ENCODE measurements at regions not wholly inside any gene's neighbourhood (a gene's known extent, or its start where the extent isn't known, plus 50 kb on each side); places are given as distances from the start of the nearest gene placed in this dataset.

GRCh38 chr11:120022617-120023016, 115.3 kb downstream of the TRIM29 start:
- dilution Hi-C loops (cut with MboI; ENCODE audit: extremely low pct_ligation_motif_present, low sequenced_read_pairs) (no loop called here), intact Hi-C loops (cut with micrococcal nuclease) (no loop called here)
- H3K4me3 ChIP-seq (replicated peaks in 1 of 3; ENCODE audit: insufficient read depth in 1 of 3, low read depth in 1 of 3, low read length in 3 of 3): no peak overlapping the region
- H3K27me3 ChIP-seq (ENCODE audit: control insufficient read depth in 2 of 2, insufficient read depth in 2 of 2, low read length in 2 of 2): no peaks in the 10 kb centered on the region
- no TSS peak for BruUV-seq (replicated peaks)
- H3K79me2 ChIP-seq (ENCODE audit: control insufficient read depth, insufficient read depth, low read length): no peaks in the 10 kb centered on the region
- H3K36me3 ChIP-seq (ENCODE audit: control insufficient read depth in 2 of 2, extremely low read depth in 1 of 2, insufficient read depth in 2 of 2, low read length in 2 of 2): no peaks in the 10 kb centered on the region
- H2AFZ ChIP-seq (ENCODE audit: low read depth, low read length): no peak overlapping the region
- H3K4me1 ChIP-seq (ENCODE audit: control insufficient read depth, extremely low read depth, insufficient read depth, low read length): no peaks in the 10 kb centered on the region
- CTCF ChIA-PET: no interaction called here
- no peaks in the 10 kb centered on the region for H3K9me1 ChIP-seq (replicated peaks; ENCODE audit: control insufficient read depth, extremely low read depth, insufficient read depth, low read length)
- TF ChIP-seq, protein P1, sequence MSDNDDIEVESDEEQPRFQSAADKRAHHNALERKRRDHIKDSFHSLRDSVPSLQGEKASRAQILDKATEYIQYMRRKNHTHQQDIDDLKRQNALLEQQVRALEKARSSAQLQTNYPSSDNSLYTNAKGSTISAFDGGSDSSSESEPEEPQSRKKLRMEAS (IDR thresholded peaks at IDR 0.05; ENCODE audit: insufficient read depth, insufficient read length): no peak
- no peak for TF ChIP-seq FOS (IDR thresholded peaks at IDR 0.05; ENCODE audit: borderline replicate concordance, insufficient read depth, low read length)
- TF ChIP-seq POLR2A (IDR thresholded peaks at IDR 0.05; ENCODE audit: low read depth, low read length): no peak
- no peak for TF ChIP-seq EZH2 (IDR thresholded peaks at IDR 0.05; ENCODE audit: borderline replicate concordance, low read depth, low read length, severe bottlenecking)
- no peak for TF ChIP-seq POLR2AphosphoS5 (IDR thresholded peaks at IDR 0.05; ENCODE audit: insufficient read depth, low read depth, low read length)
- no peak for TF ChIP-seq JUN (IDR thresholded peaks at IDR 0.05; ENCODE audit: borderline replicate concordance, insufficient read depth, insufficient read length, low read depth)
- TF ChIP-seq, protein P2, sequence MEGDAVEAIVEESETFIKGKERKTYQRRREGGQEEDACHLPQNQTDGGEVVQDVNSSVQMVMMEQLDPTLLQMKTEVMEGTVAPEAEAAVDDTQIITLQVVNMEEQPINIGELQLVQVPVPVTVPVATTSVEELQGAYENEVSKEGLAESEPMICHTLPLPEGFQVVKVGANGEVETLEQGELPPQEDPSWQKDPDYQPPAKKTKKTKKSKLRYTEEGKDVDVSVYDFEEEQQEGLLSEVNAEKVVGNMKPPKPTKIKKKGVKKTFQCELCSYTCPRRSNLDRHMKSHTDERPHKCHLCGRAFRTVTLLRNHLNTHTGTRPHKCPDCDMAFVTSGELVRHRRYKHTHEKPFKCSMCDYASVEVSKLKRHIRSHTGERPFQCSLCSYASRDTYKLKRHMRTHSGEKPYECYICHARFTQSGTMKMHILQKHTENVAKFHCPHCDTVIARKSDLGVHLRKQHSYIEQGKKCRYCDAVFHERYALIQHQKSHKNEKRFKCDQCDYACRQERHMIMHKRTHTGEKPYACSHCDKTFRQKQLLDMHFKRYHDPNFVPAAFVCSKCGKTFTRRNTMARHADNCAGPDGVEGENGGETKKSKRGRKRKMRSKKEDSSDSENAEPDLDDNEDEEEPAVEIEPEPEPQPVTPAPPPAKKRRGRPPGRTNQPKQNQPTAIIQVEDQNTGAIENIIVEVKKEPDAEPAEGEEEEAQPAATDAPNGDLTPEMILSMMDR (IDR thresholded peaks at IDR 0.05; ENCODE audit: extremely low read depth in 1 of 2, insufficient read depth in 1 of 2, low read depth in 1 of 2, low read length in 2 of 2): no peak
- TF ChIP-seq MYC (IDR thresholded peaks at IDR 0.05; ENCODE audit: low read depth, low read length): no peak
- no peak for TF ChIP-seq GATA2 (IDR thresholded peaks at IDR 0.05; ENCODE audit: insufficient read depth, insufficient read length, low read depth, low read length)
- FAIRE-seq (no peak), DNase-seq (ENCODE audit: low read depth, low spot score) (no peak)
- no peaks in the 10 kb centered on the region for H4K20me1 ChIP-seq (replicated peaks; ENCODE audit: control insufficient read depth, extremely low read depth, insufficient read depth, low read length)
- no peak overlapping the region for H3K4me2 ChIP-seq (ENCODE audit: insufficient read depth, low read length)
- no peak overlapping the region for H3K27ac ChIP-seq (ENCODE audit: insufficient read depth, low read depth, low read length)
- H3K9ac ChIP-seq (replicated peaks; ENCODE audit: extremely low read depth, insufficient read depth, low read length): no peak overlapping the region
- H3K9me3 ChIP-seq (replicated peaks; ENCODE audit: control insufficient read depth, insufficient read depth, low read length): no peaks in the 10 kb centered on the region
- POLR2A ChIA-PET: no interaction called here

Measured in endothelial cell of umbilical vein (primary cell).